Choroid plexus epithelial cell (primary cell): ENCODE measurements at regions not wholly inside any gene's neighbourhood (a gene's known extent, or its start where the extent isn't known, plus 50 kb on each side); places are given as distances from the start of the nearest gene placed in this dataset.

Experiments
- DNase-seq: peaks from one replicate; pipeline ENCODE4 v3.0.0-alpha.2; 2010; ENCODE audit warnings: low read depth
- H3K4me3 ChIP-seq: 2 replicates; pipeline ENCODE4 v1.5.1; 2011; ENCODE audit warnings: low read depth, mild to moderate bottlenecking, control low read depth, low read length, moderate library complexity
- TF ChIP-seq, protein P1 (sequence below): conservative IDR thresholded peaks from 2 replicates; pipeline ENCODE4 v1.5.1; 2011; ENCODE audit warnings: low read depth, mild to moderate bottlenecking, control low read depth, inconsistent platforms, low read length, moderate library complexity

DNA sequence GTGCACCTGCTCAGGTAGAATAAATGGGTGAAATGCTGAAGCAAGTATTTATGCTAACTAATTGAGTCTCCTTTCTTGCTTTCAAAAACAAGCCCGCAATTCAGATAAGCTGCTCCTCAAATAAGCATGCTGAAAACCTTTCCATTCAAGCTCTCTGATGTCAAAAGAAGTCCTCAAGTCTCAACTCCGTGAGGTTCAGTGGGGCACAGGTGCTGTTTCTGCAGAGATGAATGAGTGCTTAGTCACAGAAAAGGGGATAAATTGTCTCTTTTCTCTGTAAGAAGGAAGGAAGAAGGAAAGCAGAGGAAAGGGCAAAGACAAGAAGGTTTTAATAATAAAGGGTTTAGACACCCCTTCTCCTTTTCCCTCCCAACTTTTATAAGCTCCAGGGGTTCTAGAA is 229.8 kb upstream of the NPY start:
- H3K4me3 ChIP-seq: no peak overlapping the region
- TF ChIP-seq, protein P1, sequence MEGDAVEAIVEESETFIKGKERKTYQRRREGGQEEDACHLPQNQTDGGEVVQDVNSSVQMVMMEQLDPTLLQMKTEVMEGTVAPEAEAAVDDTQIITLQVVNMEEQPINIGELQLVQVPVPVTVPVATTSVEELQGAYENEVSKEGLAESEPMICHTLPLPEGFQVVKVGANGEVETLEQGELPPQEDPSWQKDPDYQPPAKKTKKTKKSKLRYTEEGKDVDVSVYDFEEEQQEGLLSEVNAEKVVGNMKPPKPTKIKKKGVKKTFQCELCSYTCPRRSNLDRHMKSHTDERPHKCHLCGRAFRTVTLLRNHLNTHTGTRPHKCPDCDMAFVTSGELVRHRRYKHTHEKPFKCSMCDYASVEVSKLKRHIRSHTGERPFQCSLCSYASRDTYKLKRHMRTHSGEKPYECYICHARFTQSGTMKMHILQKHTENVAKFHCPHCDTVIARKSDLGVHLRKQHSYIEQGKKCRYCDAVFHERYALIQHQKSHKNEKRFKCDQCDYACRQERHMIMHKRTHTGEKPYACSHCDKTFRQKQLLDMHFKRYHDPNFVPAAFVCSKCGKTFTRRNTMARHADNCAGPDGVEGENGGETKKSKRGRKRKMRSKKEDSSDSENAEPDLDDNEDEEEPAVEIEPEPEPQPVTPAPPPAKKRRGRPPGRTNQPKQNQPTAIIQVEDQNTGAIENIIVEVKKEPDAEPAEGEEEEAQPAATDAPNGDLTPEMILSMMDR: no peak
- DNase-seq: no peak

GRCh38 chr7:24057243-24057642 is 226.7 kb upstream of the NPY start:
- H3K4me3 ChIP-seq: no peak overlapping the region
- TF ChIP-seq, protein P1: no peak
- no peak for DNase-seq

- DNase-seq: no peak
- no peak overlapping the region for H3K4me3 ChIP-seq
- TF ChIP-seq, protein P1: no peak
These were observed 225.0 kb upstream of the NPY start for GRCh38 chr7:24058953-24059352.

DNA sequence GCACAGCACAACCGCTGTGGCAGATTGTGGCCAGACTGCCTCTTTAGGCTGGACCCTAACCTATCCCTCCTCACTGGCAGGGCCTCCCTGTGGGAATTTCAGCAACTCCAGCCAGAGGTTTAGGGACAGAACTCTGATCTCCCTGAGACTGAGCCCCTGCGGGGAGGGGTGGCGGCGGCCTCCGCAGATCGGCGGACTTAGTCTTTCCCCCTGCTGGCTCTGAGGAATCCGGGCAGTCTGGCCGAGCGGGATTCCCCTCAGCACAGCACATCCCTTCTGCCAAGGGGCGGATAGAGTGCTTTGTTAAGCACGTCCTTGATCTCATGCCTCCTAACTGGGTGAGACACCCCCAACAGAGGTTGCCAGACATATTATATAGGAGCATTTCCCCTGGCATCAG is 224.2 kb upstream of the NPY start:
- TF ChIP-seq, protein P1: no peak
- no peak for DNase-seq
- no peak overlapping the region for H3K4me3 ChIP-seq

DNA sequence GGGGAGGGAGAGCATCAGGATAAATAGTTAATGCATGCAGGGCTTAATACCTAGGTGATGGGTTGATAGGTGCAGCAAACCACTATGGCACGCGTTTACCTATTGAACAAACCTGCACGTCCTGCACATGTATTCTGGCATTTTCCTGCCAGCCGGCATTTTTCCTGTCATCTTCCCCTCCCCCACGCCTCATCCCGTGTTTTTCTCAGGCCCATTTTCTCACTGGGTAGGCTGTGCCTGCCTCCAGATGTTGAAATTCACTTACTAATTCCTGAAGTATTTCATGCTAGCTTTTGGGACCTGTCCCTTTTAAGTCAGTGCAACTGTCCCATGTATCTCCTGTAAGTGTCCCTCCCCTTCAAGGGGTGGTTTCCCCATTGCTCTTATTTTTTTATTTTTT is 220.3 kb upstream of the NPY start:
- no peak overlapping the region for H3K4me3 ChIP-seq
- TF ChIP-seq, protein P1: no peak
- DNase-seq: no peak

DNA sequence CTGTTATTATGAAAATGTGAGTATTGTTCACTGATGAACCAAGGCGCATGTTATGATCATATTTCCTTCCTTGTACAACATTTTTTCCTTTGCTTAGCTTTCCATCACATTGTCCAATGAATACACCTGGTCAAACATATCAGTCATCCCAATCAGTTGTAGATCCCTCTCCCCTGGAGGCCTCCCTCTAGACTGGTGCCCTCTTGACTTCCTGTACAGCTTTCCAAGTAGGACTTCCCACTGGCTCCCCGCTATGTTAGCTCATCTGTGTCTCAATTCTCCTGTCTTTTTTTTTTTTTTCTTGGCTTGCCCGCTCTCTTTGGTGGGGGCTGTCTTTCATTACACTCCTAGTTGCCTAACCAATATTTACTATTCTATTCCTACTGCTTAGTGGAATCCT is 214.2 kb upstream of the NPY start:
- H3K4me3 ChIP-seq: no peak overlapping the region
- TF ChIP-seq, protein P1: no peak
- no peak for DNase-seq

DNA sequence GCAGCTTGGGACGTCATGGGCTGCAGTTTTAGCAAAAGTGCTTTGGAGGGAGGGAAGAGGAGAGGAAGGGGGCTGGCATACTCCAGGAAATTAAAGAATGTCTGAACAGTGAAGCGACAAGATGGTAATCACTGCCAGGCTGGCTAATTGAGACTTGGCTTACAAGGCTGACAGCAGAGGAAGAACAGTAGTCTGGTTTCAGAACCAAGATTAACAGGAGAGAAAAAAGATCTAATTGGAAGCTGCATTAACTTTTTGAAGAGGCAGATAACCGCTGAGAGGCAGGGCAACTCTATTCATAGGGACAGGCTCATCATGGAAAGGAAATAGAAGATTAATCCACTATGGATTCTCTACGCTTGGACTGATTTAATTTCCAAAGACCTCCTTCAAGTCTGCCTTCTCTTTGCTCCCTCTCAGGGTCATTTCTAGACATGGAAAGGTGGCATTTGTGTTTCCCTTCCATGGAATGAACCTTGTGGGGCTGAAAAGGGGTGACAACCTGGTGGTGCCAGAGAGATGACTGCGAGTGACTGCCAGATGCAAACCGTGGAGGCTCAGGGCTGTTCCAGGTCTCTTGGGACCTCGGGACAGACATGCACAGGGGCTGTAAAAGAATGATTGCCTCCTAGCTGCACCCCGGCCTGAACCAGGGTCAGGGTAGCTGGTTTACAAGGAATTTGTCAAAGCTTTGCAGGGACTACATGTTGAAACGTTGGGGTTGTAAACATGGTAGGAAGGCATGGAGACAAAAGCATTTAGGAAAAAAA is 210.2 kb upstream of the NPY start:
- H3K4me3 ChIP-seq: no peak overlapping the region
- TF ChIP-seq, protein P1: no peak
- DNase-seq: no peak
